GM19372 (cell line): ENCODE measurements at regions not wholly inside any gene's neighbourhood (a gene's known extent, or its start where the extent isn't known, plus 50 kb on each side); places are given as distances from the start of the nearest gene placed in this dataset.

Source experiments
- ATAC-seq: cut with Tn5 transposase; IDR thresholded peaks from one replicate; pipeline ENCODE4 v1.9.1; 2021; ENCODE audit warnings: mild to moderate bottlenecking, low read depth, moderate library complexity; ENCODE audit not compliant: unreplicated experiment

GRCh38 chr13:106072014-106072413 is 463.4 kb downstream of the EFNB2 start:
- ATAC-seq, result no peak

GRCh38 chr13:106063591-106064313 is 471.7 kb downstream of the EFNB2 start:
- no peak for ATAC-seq

- no peak for ATAC-seq
These were observed 473.7 kb downstream of the EFNB2 start for GRCh38 chr13:106061781-106062180.

- no peak for ATAC-seq
These were observed 478.6 kb downstream of the EFNB2 start for GRCh38 chr13:106056851-106057250.

GRCh38 chr13:106052200-106052767 is 483.2 kb downstream of the EFNB2 start:
- ATAC-seq, result no peak

GRCh38 chr13:106049171-106049570 is 486.3 kb downstream of the EFNB2 start:
- no peak for ATAC-seq

GRCh38 chr13:106048386-106048785 is 487.1 kb downstream of the EFNB2 start:
- no peak for ATAC-seq

GRCh38 chr13:106047859-106048258 is 487.6 kb downstream of the EFNB2 start:
- no peak for ATAC-seq

- no peak for ATAC-seq
These were observed 492.4 kb downstream of the EFNB2 start for GRCh38 chr13:106042996-106043581.

- no peak for ATAC-seq
These were observed 494.0 kb downstream of the EFNB2 start for GRCh38 chr13:106041445-106041844.

GRCh38 chr13:106038752-106039151 is 496.7 kb downstream of the EFNB2 start:
- no peak for ATAC-seq

GRCh38 chr13:106036870-106037269 is 498.6 kb downstream of the EFNB2 start:
- ATAC-seq, result no peak

GRCh38 chr13:106034201-106034600 is 501.3 kb downstream of the EFNB2 start:
- no peak for ATAC-seq

- no peak for ATAC-seq
These were observed 501.8 kb downstream of the EFNB2 start for GRCh38 chr13:106033659-106034058.

GRCh38 chr13:106032441-106032840 is 503.0 kb downstream of the EFNB2 start:
- no peak for ATAC-seq

GRCh38 chr13:106029676-106030290 is 505.7 kb downstream of the EFNB2 start:
- no peak for ATAC-seq

- no peak for ATAC-seq
These were observed 506.6 kb downstream of the EFNB2 start for GRCh38 chr13:106028911-106029310.

- no peak for ATAC-seq
These were observed 523.9 kb downstream of the EFNB2 start for GRCh38 chr13:106011600-106011999.

- no peak for ATAC-seq
These were observed 524.6 kb downstream of the EFNB2 start for GRCh38 chr13:106010836-106011235.

GRCh38 chr13:106008540-106008939 is 526.9 kb downstream of the EFNB2 start:
- ATAC-seq, result no peak

GRCh38 chr13:106007156-106007555 is 528.3 kb downstream of the EFNB2 start:
- ATAC-seq, result no peak

- ATAC-seq, result no peak
These were observed 531.8 kb downstream of the EFNB2 start for GRCh38 chr13:106003651-106004050.
